WI38 (cell line): ENCODE measurements at regions not wholly inside any gene's neighbourhood (a gene's known extent, or its start where the extent isn't known, plus 50 kb on each side); places are given as distances from the start of the nearest gene placed in this dataset.

Source experiments
- H3K4me3 ChIP-seq: 2 replicates; pipeline ENCODE4 v1.5.1; 2011; ENCODE audit warnings: low read depth, mild to moderate bottlenecking, control low read depth, low read length
- TF ChIP-seq, protein P1 (sequence below): IDR thresholded peaks from 2 replicates; pipeline ENCODE4 v1.5.1; 2012; ENCODE audit warnings: low read depth, mild to moderate bottlenecking, control low read depth, low read length

GRCh38 chr14:97426776-97427175 is 629.6 kb downstream of the VRK1 start:
- H3K4me3 ChIP-seq, result no peak overlapping the region
- TF ChIP-seq, protein P1, sequence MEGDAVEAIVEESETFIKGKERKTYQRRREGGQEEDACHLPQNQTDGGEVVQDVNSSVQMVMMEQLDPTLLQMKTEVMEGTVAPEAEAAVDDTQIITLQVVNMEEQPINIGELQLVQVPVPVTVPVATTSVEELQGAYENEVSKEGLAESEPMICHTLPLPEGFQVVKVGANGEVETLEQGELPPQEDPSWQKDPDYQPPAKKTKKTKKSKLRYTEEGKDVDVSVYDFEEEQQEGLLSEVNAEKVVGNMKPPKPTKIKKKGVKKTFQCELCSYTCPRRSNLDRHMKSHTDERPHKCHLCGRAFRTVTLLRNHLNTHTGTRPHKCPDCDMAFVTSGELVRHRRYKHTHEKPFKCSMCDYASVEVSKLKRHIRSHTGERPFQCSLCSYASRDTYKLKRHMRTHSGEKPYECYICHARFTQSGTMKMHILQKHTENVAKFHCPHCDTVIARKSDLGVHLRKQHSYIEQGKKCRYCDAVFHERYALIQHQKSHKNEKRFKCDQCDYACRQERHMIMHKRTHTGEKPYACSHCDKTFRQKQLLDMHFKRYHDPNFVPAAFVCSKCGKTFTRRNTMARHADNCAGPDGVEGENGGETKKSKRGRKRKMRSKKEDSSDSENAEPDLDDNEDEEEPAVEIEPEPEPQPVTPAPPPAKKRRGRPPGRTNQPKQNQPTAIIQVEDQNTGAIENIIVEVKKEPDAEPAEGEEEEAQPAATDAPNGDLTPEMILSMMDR, result no peak

GRCh38 chr14:97428808-97429440 is 631.7 kb downstream of the VRK1 start:
- TF ChIP-seq, protein P1, result no peak
- no peak overlapping the region for H3K4me3 ChIP-seq

- H3K4me3 ChIP-seq, result no peak overlapping the region
- TF ChIP-seq, protein P1, result no peak
Measured at GRCh38 chr14:97432586-97432985, 635.4 kb downstream of the VRK1 start.

DNA sequence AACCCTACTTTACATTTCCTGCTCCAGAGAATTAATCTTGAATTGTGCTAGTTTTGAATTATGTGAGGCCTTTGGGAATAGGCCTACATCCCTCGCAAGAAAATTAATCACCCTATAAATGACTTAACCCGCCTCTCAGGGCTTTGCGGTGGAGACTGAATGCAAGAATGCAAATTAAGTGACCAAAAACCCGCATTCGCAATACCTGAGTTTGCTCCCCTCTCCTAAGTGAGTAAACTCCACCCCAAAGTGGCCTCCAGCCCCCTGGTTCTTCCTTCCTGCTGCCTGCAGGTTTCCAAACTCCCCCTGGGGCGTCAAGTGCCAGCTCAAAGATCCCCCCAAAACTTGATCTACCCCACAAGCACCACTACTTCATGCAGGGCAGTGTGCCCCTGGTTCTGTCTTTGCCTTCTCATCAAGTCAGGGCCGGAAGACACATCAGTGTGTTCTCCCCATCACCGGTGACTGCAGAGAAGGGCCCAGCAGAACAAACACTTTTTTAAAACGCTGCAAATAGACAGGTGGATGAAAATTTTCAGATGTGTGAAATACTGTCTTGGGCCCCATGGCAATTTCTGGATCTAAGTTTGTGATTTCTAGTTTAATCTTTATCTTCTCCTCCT is 644.7 kb downstream of the VRK1 start:
- TF ChIP-seq, protein P1, result no peak
- H3K4me3 ChIP-seq, result no peak overlapping the region

DNA sequence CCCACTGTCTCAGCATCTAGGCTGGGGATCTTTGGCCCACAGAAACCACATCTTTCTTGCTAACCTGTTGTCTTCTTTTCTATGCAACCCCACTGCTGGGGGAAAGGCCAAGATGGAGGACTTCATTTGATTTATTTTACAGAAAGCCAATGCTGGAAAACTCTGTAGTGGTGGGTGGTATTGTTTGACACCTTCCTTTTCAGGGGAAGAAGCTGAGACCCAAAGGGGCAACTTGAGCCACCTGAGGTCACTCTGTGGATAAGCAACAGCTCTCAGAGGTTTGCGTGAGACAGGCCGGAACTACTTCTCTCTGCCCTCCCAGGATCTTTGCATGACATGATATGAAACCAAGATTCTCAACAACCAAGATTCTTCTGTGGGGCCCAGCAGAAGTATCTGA is 645.2 kb downstream of the VRK1 start:
- no peak overlapping the region for H3K4me3 ChIP-seq
- TF ChIP-seq, protein P1, result no peak

DNA sequence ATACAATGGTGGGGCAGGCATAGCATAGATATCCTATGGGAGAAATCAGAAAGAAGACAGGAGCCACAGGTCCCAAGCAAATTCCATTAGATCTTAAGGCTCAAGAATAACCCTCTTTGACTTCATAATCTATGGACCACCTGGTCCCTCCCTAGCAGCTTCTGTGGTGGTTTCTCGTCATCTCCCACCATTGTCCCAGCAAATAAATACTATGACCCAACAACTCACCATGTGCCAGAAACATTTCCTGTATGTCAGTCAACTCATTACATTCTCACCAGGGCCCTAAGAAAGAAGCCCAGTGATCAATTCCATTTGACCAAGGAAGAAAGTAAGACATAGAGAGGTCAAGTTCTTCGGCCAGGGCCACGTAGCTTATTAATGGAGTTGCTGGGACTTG is 646.2 kb downstream of the VRK1 start:
- no peak overlapping the region for H3K4me3 ChIP-seq
- TF ChIP-seq, protein P1, result no peak

DNA sequence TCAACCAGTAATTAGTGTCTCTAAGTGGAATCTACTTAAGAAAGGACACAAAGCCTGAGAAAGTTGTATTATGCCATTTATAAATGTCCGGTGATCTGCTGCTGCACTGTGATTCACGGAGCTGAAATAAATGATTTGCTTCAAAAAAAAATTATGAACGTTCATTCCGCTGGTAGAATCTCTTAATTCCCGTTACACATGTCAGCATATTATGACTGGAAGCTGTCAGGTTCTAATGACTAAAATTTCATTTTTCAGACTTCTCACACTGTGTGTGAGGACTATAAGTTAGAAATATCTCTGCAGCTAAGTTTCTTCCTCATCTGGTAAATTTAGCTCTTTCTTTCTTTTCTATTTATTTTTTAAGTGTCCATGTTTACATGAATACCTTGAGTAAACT is 647.1 kb downstream of the VRK1 start:
- H3K4me3 ChIP-seq, result no peak overlapping the region
- TF ChIP-seq, protein P1, result no peak
